ENCODE measurements at regions not wholly inside any gene's neighbourhood (a gene's known extent, or its start where the extent isn't known, plus 50 kb on each side); places are given as distances from the start of the nearest gene placed in this dataset.

DNA sequence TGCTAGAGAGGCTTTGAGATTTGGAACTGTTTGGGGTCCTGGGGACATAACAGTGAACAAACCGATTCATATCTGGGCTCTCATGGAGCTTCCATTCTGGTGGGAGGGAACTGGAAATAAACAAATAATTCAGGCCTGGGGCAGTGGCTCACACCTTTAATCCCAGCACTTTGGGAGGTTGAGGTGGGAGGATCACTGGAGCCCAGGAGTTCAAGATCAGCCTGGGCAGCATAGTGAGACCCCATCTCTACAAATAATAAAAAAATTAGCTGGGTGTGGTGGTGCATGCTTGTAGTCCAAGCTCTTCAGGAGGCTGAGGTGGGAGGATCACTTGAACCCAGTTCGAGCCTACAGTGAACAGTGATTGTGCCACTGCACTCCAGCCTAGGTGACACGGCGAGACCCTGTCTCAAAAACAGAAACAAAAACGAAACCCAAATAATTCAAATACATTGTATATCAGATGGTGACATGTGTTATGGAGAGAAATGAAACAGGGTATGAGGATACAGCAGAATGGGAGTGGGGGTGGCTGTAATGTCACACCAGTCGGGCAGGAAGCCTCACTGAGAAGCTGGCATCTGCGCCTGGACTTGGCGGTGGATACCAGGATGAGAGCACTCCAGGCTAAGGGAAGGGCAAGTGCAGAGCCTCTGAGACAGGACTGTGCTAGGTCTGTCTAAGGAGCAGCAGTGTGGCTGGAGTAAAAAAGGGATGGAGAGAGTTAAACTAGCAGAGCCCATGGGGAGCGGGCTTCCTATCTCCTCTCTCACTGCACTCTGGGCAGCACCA is 131.1 kb upstream of the ZNF536 start:
- TF ChIP-seq, protein P1, sequence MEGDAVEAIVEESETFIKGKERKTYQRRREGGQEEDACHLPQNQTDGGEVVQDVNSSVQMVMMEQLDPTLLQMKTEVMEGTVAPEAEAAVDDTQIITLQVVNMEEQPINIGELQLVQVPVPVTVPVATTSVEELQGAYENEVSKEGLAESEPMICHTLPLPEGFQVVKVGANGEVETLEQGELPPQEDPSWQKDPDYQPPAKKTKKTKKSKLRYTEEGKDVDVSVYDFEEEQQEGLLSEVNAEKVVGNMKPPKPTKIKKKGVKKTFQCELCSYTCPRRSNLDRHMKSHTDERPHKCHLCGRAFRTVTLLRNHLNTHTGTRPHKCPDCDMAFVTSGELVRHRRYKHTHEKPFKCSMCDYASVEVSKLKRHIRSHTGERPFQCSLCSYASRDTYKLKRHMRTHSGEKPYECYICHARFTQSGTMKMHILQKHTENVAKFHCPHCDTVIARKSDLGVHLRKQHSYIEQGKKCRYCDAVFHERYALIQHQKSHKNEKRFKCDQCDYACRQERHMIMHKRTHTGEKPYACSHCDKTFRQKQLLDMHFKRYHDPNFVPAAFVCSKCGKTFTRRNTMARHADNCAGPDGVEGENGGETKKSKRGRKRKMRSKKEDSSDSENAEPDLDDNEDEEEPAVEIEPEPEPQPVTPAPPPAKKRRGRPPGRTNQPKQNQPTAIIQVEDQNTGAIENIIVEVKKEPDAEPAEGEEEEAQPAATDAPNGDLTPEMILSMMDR (IDR thresholded peaks at IDR 0.05) = no peak
- no peak for TF ChIP-seq MXI1 (IDR thresholded peaks at IDR 0.05; ENCODE audit: low read depth, low read length)
- TF ChIP-seq FOXJ3 (CRISPR knock-in tag; IDR thresholded peaks at IDR 0.05) = no peak
- TF ChIP-seq ELF1 (IDR thresholded peaks at IDR 0.05) = no peak
- no peak for TF ChIP-seq TAF1 (IDR thresholded peaks at IDR 0.05; ENCODE audit: borderline replicate concordance, low read depth, low read length)
- TF ChIP-seq FOXM1 (IDR thresholded peaks at IDR 0.05; ENCODE audit: low read depth) = no peak
- no peak for TF ChIP-seq JUND (IDR thresholded peaks at IDR 0.05)
- no peak for TF ChIP-seq EP300 (IDR thresholded peaks at IDR 0.05; ENCODE audit: borderline replicate concordance in 1 of 2, low read depth in 1 of 2, low read length in 1 of 2)

Measured in SK-N-SH (cell line).